ENCODE measurements at regions not wholly inside any gene's neighbourhood (a gene's known extent, or its start where the extent isn't known, plus 50 kb on each side); places are given as distances from the start of the nearest gene placed in this dataset.

DNA sequence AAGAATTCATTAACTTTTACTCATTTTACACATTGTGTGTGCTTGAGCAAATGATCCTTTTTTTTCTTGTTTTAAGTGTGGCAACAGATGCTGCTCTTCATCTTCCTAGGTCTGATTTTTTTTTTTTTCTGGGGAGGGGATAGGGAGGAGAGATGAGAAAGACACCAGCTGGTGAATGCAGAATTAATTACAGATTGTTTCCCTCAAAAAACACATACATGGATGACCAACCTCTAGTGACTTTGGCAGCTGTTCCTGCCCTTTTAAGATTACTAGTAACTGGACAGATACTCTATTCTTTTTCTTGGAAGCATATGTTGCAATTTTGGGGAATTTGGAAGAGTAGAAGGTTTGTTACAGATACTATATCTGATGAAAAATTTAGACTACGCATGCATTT is 103.6 kb upstream of the MYO16 start:
- TF ChIP-seq, protein P1, sequence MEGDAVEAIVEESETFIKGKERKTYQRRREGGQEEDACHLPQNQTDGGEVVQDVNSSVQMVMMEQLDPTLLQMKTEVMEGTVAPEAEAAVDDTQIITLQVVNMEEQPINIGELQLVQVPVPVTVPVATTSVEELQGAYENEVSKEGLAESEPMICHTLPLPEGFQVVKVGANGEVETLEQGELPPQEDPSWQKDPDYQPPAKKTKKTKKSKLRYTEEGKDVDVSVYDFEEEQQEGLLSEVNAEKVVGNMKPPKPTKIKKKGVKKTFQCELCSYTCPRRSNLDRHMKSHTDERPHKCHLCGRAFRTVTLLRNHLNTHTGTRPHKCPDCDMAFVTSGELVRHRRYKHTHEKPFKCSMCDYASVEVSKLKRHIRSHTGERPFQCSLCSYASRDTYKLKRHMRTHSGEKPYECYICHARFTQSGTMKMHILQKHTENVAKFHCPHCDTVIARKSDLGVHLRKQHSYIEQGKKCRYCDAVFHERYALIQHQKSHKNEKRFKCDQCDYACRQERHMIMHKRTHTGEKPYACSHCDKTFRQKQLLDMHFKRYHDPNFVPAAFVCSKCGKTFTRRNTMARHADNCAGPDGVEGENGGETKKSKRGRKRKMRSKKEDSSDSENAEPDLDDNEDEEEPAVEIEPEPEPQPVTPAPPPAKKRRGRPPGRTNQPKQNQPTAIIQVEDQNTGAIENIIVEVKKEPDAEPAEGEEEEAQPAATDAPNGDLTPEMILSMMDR (IDR thresholded peaks at IDR 0.05) = no peak
- peak in 1 of 2 donors; percentile 74 for TF ChIP-seq POLR2AphosphoS5 (IDR thresholded peaks at IDR 0.05)
